ENCODE measurements at regions not wholly inside any gene's neighbourhood (a gene's known extent, or its start where the extent isn't known, plus 50 kb on each side); places are given as distances from the start of the nearest gene placed in this dataset.

DNA sequence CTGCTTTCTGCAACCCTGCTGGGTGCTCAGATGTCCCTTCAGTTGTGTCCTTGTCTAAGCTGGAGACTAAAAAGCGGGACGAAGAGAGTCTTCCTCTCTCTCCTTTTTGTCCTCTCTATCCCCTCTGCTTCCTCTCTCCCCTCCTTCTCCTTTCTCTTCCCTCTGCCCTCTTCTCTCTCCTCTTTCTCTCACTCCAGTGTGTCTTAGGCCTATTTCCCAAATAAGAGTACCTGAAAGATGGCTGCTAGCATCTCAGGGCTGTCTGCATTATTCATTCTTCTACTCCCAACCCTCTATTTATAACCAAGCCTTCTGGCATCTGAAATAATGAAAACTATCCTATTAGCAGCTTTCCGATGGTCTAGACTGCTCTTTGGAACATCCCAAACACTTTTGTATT lies 729.8 kb downstream of the UQCRFS1 start:
- no peak for DNase-seq
- TF ChIP-seq POLR2AphosphoS5 (IDR thresholded peaks at IDR 0.05) (no peak), EP300 (IDR thresholded peaks at IDR 0.05) (no peak), POLR2A (IDR thresholded peaks at IDR 0.05) (no peak)
- TF ChIP-seq, protein P1, sequence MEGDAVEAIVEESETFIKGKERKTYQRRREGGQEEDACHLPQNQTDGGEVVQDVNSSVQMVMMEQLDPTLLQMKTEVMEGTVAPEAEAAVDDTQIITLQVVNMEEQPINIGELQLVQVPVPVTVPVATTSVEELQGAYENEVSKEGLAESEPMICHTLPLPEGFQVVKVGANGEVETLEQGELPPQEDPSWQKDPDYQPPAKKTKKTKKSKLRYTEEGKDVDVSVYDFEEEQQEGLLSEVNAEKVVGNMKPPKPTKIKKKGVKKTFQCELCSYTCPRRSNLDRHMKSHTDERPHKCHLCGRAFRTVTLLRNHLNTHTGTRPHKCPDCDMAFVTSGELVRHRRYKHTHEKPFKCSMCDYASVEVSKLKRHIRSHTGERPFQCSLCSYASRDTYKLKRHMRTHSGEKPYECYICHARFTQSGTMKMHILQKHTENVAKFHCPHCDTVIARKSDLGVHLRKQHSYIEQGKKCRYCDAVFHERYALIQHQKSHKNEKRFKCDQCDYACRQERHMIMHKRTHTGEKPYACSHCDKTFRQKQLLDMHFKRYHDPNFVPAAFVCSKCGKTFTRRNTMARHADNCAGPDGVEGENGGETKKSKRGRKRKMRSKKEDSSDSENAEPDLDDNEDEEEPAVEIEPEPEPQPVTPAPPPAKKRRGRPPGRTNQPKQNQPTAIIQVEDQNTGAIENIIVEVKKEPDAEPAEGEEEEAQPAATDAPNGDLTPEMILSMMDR (IDR thresholded peaks at IDR 0.05) = no peak
- Histone ChIP-seq H3K4me3 (no peak overlapping the region), H3K9me3 (no peaks in the 10 kb centered on the region), H3K27me3 (no peaks in the 10 kb centered on the region), H3K36me3 (no peaks in the 10 kb centered on the region), H3K27ac (no peak overlapping the region), H3K4me1 (no peaks in the 10 kb centered on the region)
- WGBS, 2 donors = 79 to 83% methylated on average over 3 of the region's 3 CpGs
- intact Hi-C loops (cut with DNase I) = no loop called here

DNA sequence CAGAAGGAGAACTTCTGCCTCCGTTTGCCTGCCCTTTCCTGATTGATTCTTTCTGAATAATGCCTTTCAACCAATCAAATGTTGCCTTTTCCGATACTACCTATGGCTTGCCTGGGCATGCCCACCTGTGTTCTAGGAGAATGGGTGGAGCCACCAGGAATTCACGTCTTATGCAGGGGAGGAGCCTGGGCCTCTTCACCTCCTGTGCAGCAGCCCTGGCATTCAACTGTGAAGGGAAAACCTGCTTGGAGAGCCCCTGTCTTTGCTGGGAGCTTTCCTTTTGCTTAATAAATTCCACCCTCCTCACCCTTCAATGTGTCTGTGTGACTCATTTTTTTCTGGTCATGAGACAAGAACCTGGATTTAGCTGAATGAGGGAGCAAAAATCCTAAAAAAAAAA lies 730.7 kb downstream of the UQCRFS1 start:
- intact Hi-C loops (cut with DNase I) = no loop called here
- H3K36me3 ChIP-seq = no peaks in the 10 kb centered on the region
- no peak for DNase-seq
- H3K27me3 ChIP-seq = no peaks in the 10 kb centered on the region
- H3K9me3 ChIP-seq = no peaks in the 10 kb centered on the region
- TF ChIP-seq, protein P1 (IDR thresholded peaks at IDR 0.05) = no peak
- no peak for TF ChIP-seq POLR2AphosphoS5 (IDR thresholded peaks at IDR 0.05)
- no peak for TF ChIP-seq EP300 (IDR thresholded peaks at IDR 0.05)
- no peak for TF ChIP-seq POLR2A (IDR thresholded peaks at IDR 0.05)
- 56 to 84% methylated on average over 3 of the region's 3 CpGs for WGBS, 2 donors
- H3K4me1 ChIP-seq = no peaks in the 10 kb centered on the region
- H3K27ac ChIP-seq = no peak overlapping the region
- no peak overlapping the region for H3K4me3 ChIP-seq

DNA sequence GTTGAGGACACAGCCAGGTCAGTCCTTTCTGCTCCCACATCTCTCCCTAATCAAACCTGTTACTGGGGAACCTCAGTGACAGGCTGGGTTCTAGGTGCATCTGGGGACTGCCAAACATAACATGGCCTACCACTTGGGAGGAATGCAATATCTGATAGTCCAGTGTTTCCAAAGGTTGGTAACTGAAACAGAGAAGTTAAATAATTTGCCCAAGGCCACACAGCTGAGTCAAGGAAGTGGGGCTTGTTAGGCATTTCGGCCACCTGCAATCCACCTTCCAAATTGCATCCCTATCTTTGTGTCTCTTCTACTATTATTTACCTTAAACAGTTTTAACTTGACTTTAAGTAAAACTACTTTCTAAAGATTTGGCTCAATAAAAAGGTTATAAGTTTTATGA lies 731.3 kb downstream of the UQCRFS1 start:
- no peak overlapping the region for H3K4me3 ChIP-seq
- DNase-seq = no peak
- no peaks in the 10 kb centered on the region for H3K9me3 ChIP-seq
- TF ChIP-seq EP300 (IDR thresholded peaks at IDR 0.05) = no peak
- no peak for TF ChIP-seq POLR2AphosphoS5 (IDR thresholded peaks at IDR 0.05)
- TF ChIP-seq POLR2A (IDR thresholded peaks at IDR 0.05) = no peak
- H3K27ac ChIP-seq = no peak overlapping the region
- intact Hi-C loops (cut with DNase I) = no loop called here
- no peaks in the 10 kb centered on the region for H3K36me3 ChIP-seq
- H3K4me1 ChIP-seq = no peaks in the 10 kb centered on the region
- H3K27me3 ChIP-seq = no peaks in the 10 kb centered on the region
- WGBS, 2 donors = 78 to 89% methylated on average over 1 of the region's 1 CpG

DNA sequence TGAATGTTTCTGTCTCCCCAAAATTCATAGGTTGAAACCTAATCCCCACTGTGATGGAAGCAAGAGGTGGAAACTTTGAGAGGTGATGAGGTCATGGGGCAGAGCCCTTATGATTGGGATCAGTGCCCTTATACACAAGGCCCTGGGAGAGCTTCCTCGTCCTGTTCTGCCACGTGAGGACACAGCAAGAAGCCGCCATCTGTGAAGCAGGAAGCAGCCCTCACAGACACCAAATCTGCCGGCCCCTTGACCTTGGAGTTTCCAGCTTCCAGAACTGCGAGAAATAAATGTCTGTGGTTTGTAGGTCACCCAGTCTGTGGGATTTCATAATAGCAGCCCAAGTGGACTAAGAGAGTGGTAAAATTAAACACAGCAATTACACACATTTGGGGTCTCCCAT lies 737.4 kb downstream of the UQCRFS1 start:
- H3K9me3 ChIP-seq = no peaks in the 10 kb centered on the region
- no peaks in the 10 kb centered on the region for H3K36me3 ChIP-seq
- intact Hi-C loops (cut with DNase I) = no loop called here

DNA sequence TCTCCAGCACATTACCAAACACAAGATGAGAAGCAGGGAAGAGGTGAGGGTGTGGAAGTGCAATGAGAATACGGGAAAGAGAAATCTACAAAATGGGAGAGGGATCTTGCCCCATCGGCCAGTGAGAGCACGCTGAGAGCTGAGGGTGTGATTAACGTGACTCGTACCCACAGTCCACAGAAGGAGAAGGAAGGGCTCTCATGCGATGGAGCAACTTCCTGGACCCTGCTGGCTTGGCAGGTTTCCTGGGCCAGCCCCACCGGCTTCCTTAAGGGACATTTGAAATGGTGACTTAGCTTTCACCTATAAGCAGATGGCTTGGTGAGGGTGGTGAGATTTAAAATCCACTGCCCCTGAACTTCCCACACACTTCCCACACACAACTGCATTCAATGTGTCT lies 740.1 kb downstream of the UQCRFS1 start:
- no peak overlapping the region for H3K27ac ChIP-seq
- no peak for TF ChIP-seq POLR2AphosphoS5 (IDR thresholded peaks at IDR 0.05)
- TF ChIP-seq, protein P1 (IDR thresholded peaks at IDR 0.05) = no peak
- no peak for TF ChIP-seq POLR2A (IDR thresholded peaks at IDR 0.05)
- no peak for TF ChIP-seq EP300 (IDR thresholded peaks at IDR 0.05)
- 50 to 56% methylated on average over 7 of the region's 7 CpGs for WGBS, 2 donors
- no peaks in the 10 kb centered on the region for H3K4me1 ChIP-seq
- intact Hi-C loops (cut with DNase I) = no loop called here
- peak; percentile 62 for DNase-seq
- H3K27me3 ChIP-seq = no peaks in the 10 kb centered on the region
- H3K9me3 ChIP-seq = no peaks in the 10 kb centered on the region
- no peak overlapping the region for H3K4me3 ChIP-seq
- no peaks in the 10 kb centered on the region for H3K36me3 ChIP-seq

More for the DNA sequence above, 737.4 kb downstream of the UQCRFS1 start:
- Histone ChIP-seq H3K4me3 (no peak overlapping the region), H3K27ac (no peak overlapping the region), H3K4me1 (no peaks in the 10 kb centered on the region), H3K27me3 (no peaks in the 10 kb centered on the region)
- no peak for DNase-seq
- TF ChIP-seq, protein P1 (IDR thresholded peaks at IDR 0.05) = no peak
- TF ChIP-seq EP300 (IDR thresholded peaks at IDR 0.05) (no peak), POLR2A (IDR thresholded peaks at IDR 0.05) (no peak), POLR2AphosphoS5 (IDR thresholded peaks at IDR 0.05) (no peak)
- WGBS, 2 donors = 67 to 79% methylated on average over 5 of the region's 5 CpGs

All from sigmoid colon (tissue), 6 donors.